Vagina (tissue), 2 donors: ENCODE measurements at regions not wholly inside any gene's neighbourhood (a gene's known extent, or its start where the extent isn't known, plus 50 kb on each side); places are given as distances from the start of the nearest gene placed in this dataset.

Experiments
- CTCF ChIP-seq, 3 experiments: fragments of 450-650 bp in 2 of 3; fragments of 200-600 bp in 1 of 3; sonication (generic) in 1 of 3; IDR thresholded peaks; one replicate each; pipeline ENCODE4 v1.5.1; 2017 to 2019; ENCODE audit warnings: antibody characterized with exemption in 3 of 3, mild to moderate bottlenecking in 2 of 3, moderate library complexity in 2 of 3
- POLR2A ChIP-seq, 2 donors: fragments of 450-650 bp; IDR thresholded peaks; one replicate each; pipeline ENCODE4 v1.6.1; 2017; ENCODE audit warnings: antibody characterized with exemption in 2 of 2, mild to moderate bottlenecking in 2 of 2, moderate library complexity in 2 of 2
- POLR2AphosphoS5 ChIP-seq, 2 donors: sonication (generic); formaldehyde crosslinking; IDR thresholded peaks; one replicate each; pipeline ENCODE4 v1.9.0; 2017; ENCODE audit warnings: antibody characterized with exemption in 2 of 2, mild to moderate bottlenecking in 2 of 2, low read depth in 1 of 2; ENCODE audit not compliant: insufficient read depth in 1 of 2

DNA sequence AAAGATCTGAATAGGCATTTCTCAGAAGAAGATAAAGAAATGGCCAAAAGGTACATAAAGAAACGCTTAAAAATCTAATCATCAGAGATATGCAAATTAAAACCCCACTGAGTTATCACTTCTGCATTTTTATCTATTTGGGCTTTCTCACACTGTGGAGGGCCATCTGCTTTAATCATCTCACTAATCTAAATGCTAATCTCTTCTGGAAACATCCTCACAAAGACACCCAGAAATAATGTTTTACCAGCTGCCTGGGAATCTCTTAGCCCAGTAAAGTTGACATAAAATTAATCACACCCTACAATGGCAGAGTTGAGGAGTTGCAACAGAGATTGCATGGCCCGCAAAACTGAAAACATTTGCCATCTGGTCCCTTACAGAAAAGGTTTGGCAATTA, 407.9 kb upstream of the CYLC2 start:
- TF ChIP-seq CTCF (IDR thresholded peaks at IDR 0.05) (no peak), POLR2A (IDR thresholded peaks at IDR 0.05) (no peak), POLR2AphosphoS5 (IDR thresholded peaks at IDR 0.05; ENCODE audit: insufficient read depth in 1 of 2, low read depth in 1 of 2) (no peak)
